Neuronal stem cell (in vitro differentiated cells): ENCODE measurements at regions not wholly inside any gene's neighbourhood (a gene's known extent, or its start where the extent isn't known, plus 50 kb on each side); places are given as distances from the start of the nearest gene placed in this dataset.
A peak's percentile ranks its signal among the peaks of the same experiment; 100 is the strongest.

Experiments
- DNase-seq: peaks from one replicate; pipeline ENCODE4 v3.0.0-alpha.2; 2013; ENCODE audit warnings: low spot score
- H2AFZ ChIP-seq: one replicate; pipeline ENCODE4 v1.6.1; 2013; ENCODE audit warnings: mild to moderate bottlenecking, low read length, inconsistent platforms
- H2AK5ac ChIP-seq: 2 replicates; pipeline ENCODE4 v1.6.1; 2013; ENCODE audit warnings: low read depth, mild to moderate bottlenecking, inconsistent platforms, low read length, moderate library complexity, mixed read lengths
- H2BK120ac ChIP-seq: 2 replicates; pipeline ENCODE4 v1.6.1; 2013; ENCODE audit warnings: low read depth, mild to moderate bottlenecking, inconsistent platforms, low read length, moderate library complexity, mixed read lengths
- H2BK12ac ChIP-seq: one replicate; pipeline ENCODE4 v1.6.1; 2013; ENCODE audit warnings: low read length, inconsistent platforms
- H2BK15ac ChIP-seq: 2 replicates; pipeline ENCODE4 v1.6.1; 2013; ENCODE audit warnings: mild to moderate bottlenecking, low read length, inconsistent platforms, mixed read lengths
- H2BK5ac ChIP-seq: one replicate; pipeline ENCODE4 v1.6.1; 2013; ENCODE audit warnings: inconsistent platforms, mild to moderate bottlenecking, low read length, moderate library complexity
- H3K14ac ChIP-seq: one replicate; pipeline ENCODE4 v1.6.1; 2013; ENCODE audit warnings: low read length, inconsistent platforms
- H3K18ac ChIP-seq: 2 replicates; pipeline ENCODE4 v1.6.1; 2013; ENCODE audit warnings: low read length, inconsistent platforms
- H3K23ac ChIP-seq: 2 replicates; pipeline ENCODE4 v1.6.1; 2013; ENCODE audit warnings: low read depth, mild to moderate bottlenecking, mixed read lengths, low read length, inconsistent platforms; ENCODE audit not compliant: poor library complexity
- H3K27ac ChIP-seq: replicated peaks from 3 replicates; pipeline ENCODE4 v1.5.1; 2013; ENCODE audit warnings: low read length, inconsistent platforms
- H3K27me3 ChIP-seq, 3 experiments: 2 replicates each; pipeline ENCODE4 v1.6.1; 2013; ENCODE audit warnings: low read length in 3 of 3, mild to moderate bottlenecking in 2 of 3, inconsistent platforms in 1 of 3, low read depth in 1 of 3, mixed read lengths in 1 of 3, moderate library complexity in 1 of 3; ENCODE audit not compliant: control insufficient read depth in 3 of 3, insufficient read depth in 3 of 3
- H3K36me3 ChIP-seq, 2 donors: replicated peaks in 1 of 2; 2 replicates each; pipeline ENCODE4 v1.6.1; 2013; ENCODE audit warnings: low read length in 2 of 2; ENCODE audit not compliant: control insufficient read depth in 2 of 2, insufficient read depth in 2 of 2
- H3K4ac ChIP-seq: 2 replicates; pipeline ENCODE4 v1.6.1; 2013; ENCODE audit warnings: inconsistent platforms, mild to moderate bottlenecking, low read length, moderate library complexity
- H3K4me1 ChIP-seq, 2 donors: 1 replicate in 1 of 2; 2 replicates in 1 of 2; pipeline ENCODE4 v1.6.1; 2013; ENCODE audit warnings: low read length in 2 of 2, low read depth in 1 of 2; ENCODE audit not compliant: control insufficient read depth in 2 of 2, insufficient read depth in 1 of 2
- H3K4me2 ChIP-seq: one replicate; pipeline ENCODE4 v1.6.1; 2013; ENCODE audit warnings: mild to moderate bottlenecking, low read length, inconsistent platforms; ENCODE audit not compliant: insufficient read depth, poor library complexity, severe bottlenecking
- H3K4me3 ChIP-seq, 2 donors: 2 replicates each; pipeline ENCODE4 v1.5.1; 2013; ENCODE audit warnings: low read length in 2 of 2, mild to moderate bottlenecking in 2 of 2, inconsistent platforms in 1 of 2, moderate library complexity in 1 of 2
- H3K79me1 ChIP-seq: one replicate; pipeline ENCODE4 v1.6.1; 2013; ENCODE audit warnings: low read depth, mild to moderate bottlenecking, inconsistent platforms, low read length, moderate library complexity
- H3K9ac ChIP-seq: one replicate; pipeline ENCODE4 v1.6.1; 2013; ENCODE audit warnings: mild to moderate bottlenecking, low read depth, low read length, inconsistent platforms; ENCODE audit not compliant: poor library complexity
- H3K9me3 ChIP-seq, 2 donors: replicated peaks in 1 of 2; 2 replicates each; pipeline versions ENCODE3 to v1.6.1; 2013; ENCODE audit warnings: low read length in 2 of 2, mild to moderate bottlenecking in 2 of 2, inconsistent platforms in 1 of 2, low read depth in 1 of 2, mixed read lengths in 1 of 2, moderate library complexity in 1 of 2; ENCODE audit not compliant: control insufficient read depth in 2 of 2, insufficient read depth in 1 of 2
- H4K8ac ChIP-seq: one replicate; pipeline ENCODE4 v1.6.1; 2013; ENCODE audit warnings: low read depth, mild to moderate bottlenecking, inconsistent platforms, low read length, moderate library complexity
- H4K91ac ChIP-seq: one replicate; pipeline ENCODE4 v1.6.1; 2013; ENCODE audit warnings: low read length, low read depth, mild to moderate bottlenecking, inconsistent platforms; ENCODE audit not compliant: poor library complexity
- WGBS, 2 donors: extraction: QIAGEN DNeasy Blood & Tissue Kit; methylation state at CpG; one replicate each; pipeline ENCODE4 v1.1.7; 2013; ENCODE audit warnings: missing lambda C conversion rate in 2 of 2, mixed read lengths in 1 of 2; ENCODE audit not compliant: insufficient read length in 2 of 2, insufficient replicate concordance in 1 of 2; ENCODE audit errors: extremely low coverage in 2 of 2; 5-methylcytosine and 5-hydroxymethylcytosine counted together

DNA sequence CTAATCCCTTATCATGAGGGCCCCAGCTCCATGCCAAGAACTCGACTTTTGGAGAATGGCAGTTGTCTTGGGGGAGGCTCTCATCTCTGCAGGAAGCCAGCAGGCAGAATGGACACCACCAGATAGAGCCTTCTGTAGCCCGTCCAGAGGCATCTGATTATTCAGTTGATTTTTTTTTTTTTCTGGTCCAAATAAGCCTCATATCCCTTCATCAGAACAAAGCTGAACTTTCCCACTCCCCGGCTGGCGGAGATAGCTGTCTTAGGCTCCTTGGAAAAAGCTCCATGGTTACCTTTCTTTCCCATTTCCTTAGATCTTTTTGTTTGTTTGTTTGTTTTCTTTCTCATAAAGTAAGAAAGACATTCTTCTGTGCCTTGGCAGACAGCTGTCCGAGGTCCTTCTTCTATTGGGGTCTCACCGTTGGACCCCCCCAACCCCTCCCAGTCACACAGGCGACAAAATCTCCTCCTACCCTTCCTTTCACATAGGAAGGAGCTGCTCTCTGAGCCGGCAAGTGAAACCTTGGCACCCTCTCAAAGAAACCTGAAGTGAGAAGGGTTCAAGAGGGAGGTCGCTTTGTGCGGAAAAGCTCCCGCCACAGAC is 278.5 kb downstream of the RPS6KC1 start:
- no CpG with 5 or more reads among the region's 11 CpGs for WGBS, 2 donors
- Histone ChIP-seq H3K4me2 (no peak overlapping the region), H4K91ac (no peak overlapping the region)

GRCh38 chr1:213330281-213330680 is 279.2 kb downstream of the RPS6KC1 start:
- Histone ChIP-seq H3K4me1 (peaks cover 3 to 27% of the 10 kb centered on the region in 2 donors), H2BK15ac (no peak overlapping the region), H4K8ac (no peak overlapping the region), H2BK5ac (no peak overlapping the region), H3K27ac (no peak overlapping the region), H3K36me3 (no peaks in the 10 kb centered on the region), H3K4ac (no peak overlapping the region), H3K18ac (no peak overlapping the region), H3K4me2 (no peak overlapping the region), H3K23ac (no peak overlapping the region), H2AK5ac (no peak overlapping the region), H2BK120ac (no peak overlapping the region), H4K91ac (no peak overlapping the region), H3K9ac (no peak overlapping the region), H2AFZ (no peak overlapping the region), H2BK12ac (no peak overlapping the region), H3K27me3 (no peaks in the 10 kb centered on the region), H3K4me3 (no peak overlapping the region), H3K9me3 (no peaks in the 10 kb centered on the region), H3K79me1 (no peaks in the 10 kb centered on the region), H3K14ac (no peak overlapping the region)
- no peak for DNase-seq
- WGBS, 2 donors: no CpG with 5 or more reads among the region's 3 CpGs

More for the DNA sequence above, 278.5 kb downstream of the RPS6KC1 start:
- H2BK120ac ChIP-seq: no peak overlapping the region
- H3K27ac ChIP-seq: no peak overlapping the region
- H3K18ac ChIP-seq: peak overlapping the region; percentile 13
- H4K8ac ChIP-seq: no peak overlapping the region
- H3K27me3 ChIP-seq: no peaks in the 10 kb centered on the region
- H2BK15ac ChIP-seq: no peak overlapping the region
- no peak overlapping the region for H3K23ac ChIP-seq
- no peaks in the 10 kb centered on the region for H3K79me1 ChIP-seq
- no peak for DNase-seq
- no peak overlapping the region for H3K4me3 ChIP-seq
- no peak overlapping the region for H3K4ac ChIP-seq
- no peak overlapping the region for H2AK5ac ChIP-seq
- H3K36me3 ChIP-seq: no peaks in the 10 kb centered on the region
- H3K9ac ChIP-seq: no peak overlapping the region
- H3K4me1 ChIP-seq: peaks cover 3 to 27% of the 10 kb centered on the region in 2 donors
- H3K9me3 ChIP-seq: no peaks in the 10 kb centered on the region
- no peak overlapping the region for H2BK5ac ChIP-seq
- H2BK12ac ChIP-seq: no peak overlapping the region
- H2AFZ ChIP-seq: peak overlapping the region; percentile 51
- H3K14ac ChIP-seq: no peak overlapping the region

DNA sequence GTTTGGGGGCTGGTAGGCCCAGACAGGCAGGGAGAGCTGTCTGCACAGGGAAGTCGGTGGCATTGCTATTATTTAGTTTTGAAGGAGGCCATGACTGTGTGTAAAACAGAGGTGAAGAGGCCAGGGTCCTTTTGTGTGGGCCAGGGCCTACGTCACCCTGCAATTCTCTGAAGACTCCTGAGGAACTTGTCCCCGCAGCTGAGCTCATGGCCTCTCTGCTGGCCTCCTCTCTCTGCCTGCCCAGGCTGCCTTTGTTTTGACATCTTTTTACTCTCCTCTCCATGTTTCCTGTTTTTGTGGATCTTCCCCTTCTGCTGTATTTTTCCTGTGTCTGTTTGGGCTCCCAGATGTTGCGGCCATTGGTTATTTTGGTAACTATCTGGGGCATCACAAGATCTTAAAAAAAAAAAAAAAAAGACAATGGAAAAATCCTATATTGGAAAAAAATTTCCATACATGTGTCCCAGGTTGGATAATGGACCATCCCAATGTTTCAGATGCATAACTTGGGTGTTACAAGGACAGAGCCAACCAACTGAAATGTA is 280.7 kb downstream of the RPS6KC1 start:
- Histone ChIP-seq H3K4ac (no peak overlapping the region), H3K36me3 (no peaks in the 10 kb centered on the region), H3K79me1 (no peaks in the 10 kb centered on the region), H3K23ac (no peak overlapping the region), H3K9me3 (no peaks in the 10 kb centered on the region), H2AK5ac (no peak overlapping the region), H2BK15ac (no peak overlapping the region), H2BK12ac (no peak overlapping the region), H3K4me3 (no peak overlapping the region), H2BK5ac (no peak overlapping the region), H3K9ac (peak overlapping the region; percentile 24), H3K27ac (no peak overlapping the region), H3K4me2 (no peak overlapping the region), H4K8ac (no peak overlapping the region), H3K27me3 (no peaks in the 10 kb centered on the region), H2BK120ac (no peak overlapping the region), H4K91ac (no peak overlapping the region), H3K18ac (no peak overlapping the region), H3K14ac (no peak overlapping the region), H3K4me1 (peaks cover 3 to 17% of the 10 kb centered on the region in 2 donors), H2AFZ (no peak overlapping the region)
- no peak for DNase-seq
- no CpG with 5 or more reads among the region's 4 CpGs for WGBS, 2 donors

DNA sequence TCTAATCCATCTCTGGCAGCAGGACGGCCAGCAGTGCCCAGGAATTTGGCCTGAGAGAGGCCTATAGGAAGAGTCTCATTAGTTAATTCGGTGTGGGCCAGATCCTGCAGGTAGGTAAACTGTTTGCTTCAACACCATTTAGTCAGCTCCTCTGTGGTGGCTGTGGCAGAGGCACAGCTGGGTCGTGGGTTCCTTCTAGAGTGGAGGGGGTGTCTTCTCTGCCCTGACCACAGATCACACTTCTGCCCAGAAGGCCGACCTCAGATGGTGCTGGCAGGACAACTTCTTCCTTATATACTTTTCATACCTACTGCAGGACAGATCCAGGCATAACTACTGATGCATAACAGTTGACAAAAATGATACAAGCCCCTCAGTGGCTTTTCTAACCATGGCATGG is 281.4 kb downstream of the RPS6KC1 start:
- no peak overlapping the region for H4K91ac ChIP-seq
- no peak overlapping the region for H3K18ac ChIP-seq
- H2BK5ac ChIP-seq: no peak overlapping the region
- H4K8ac ChIP-seq: no peak overlapping the region
- no peak overlapping the region for H3K4me2 ChIP-seq
- H2BK120ac ChIP-seq: no peak overlapping the region
- H3K27me3 ChIP-seq: no peaks in the 10 kb centered on the region
- no peak overlapping the region for H3K4ac ChIP-seq
- H3K36me3 ChIP-seq: no peaks in the 10 kb centered on the region
- H2BK12ac ChIP-seq: no peak overlapping the region
- H3K14ac ChIP-seq: no peak overlapping the region
- no peak overlapping the region for H3K4me3 ChIP-seq
- H2AK5ac ChIP-seq: no peak overlapping the region
- no peak overlapping the region for H2BK15ac ChIP-seq
- H3K79me1 ChIP-seq: no peaks in the 10 kb centered on the region
- no peaks in the 10 kb centered on the region for H3K9me3 ChIP-seq
- DNase-seq: no peak
- H3K27ac ChIP-seq: no peak overlapping the region
- no peak overlapping the region for H3K23ac ChIP-seq
- WGBS, 2 donors: no CpG with 5 or more reads among the region's 4 CpGs
- no peak overlapping the region for H3K9ac ChIP-seq
- H2AFZ ChIP-seq: no peak overlapping the region
- peaks cover 2 to 11% of the 10 kb centered on the region in 2 donors for H3K4me1 ChIP-seq
